RWPE1 (cell line): ENCODE measurements at regions not wholly inside any gene's neighbourhood (a gene's known extent, or its start where the extent isn't known, plus 50 kb on each side); places are given as distances from the start of the nearest gene placed in this dataset.

ENCODE experiments used
- CTCF ChIA-PET: fragments of 350-600 bp; sonication (Branson Sonifier 250); formaldehyde crosslinking; extraction: SDS; loops from one replicate; lab custom pipeline; 2021; lab: Yijun Ruan, JAX
- POLR2A ChIA-PET: fragments of 400-600 bp; formaldehyde crosslinking; extraction: SDS; loops from one replicate; lab custom pipeline; 2020; ENCODE audit warnings: antibody characterized with exemption; ENCODE audit not compliant: low non-redundant PET; lab: Yijun Ruan, JAX
- DNase-seq: peaks from one replicate; pipeline ENCODE4 v3.0.0; 2012; ENCODE audit warnings: low spot score
- H3K27ac ChIP-seq: fragments of 450-650 bp; 2 replicates; pipeline ENCODE4 v1.5.1; 2017
- TF ChIP-seq, protein P1 (sequence below): fragments of 450-650 bp; conservative IDR thresholded peaks from 2 replicates; pipeline ENCODE4 v1.5.1; 2017; ENCODE audit warnings: low read depth, mild to moderate bottlenecking

GRCh38 chr2:7392076-7392787, 475.0 kb downstream of the RNF144A start:
- CTCF ChIA-PET = interaction anchor here (0.6 kb wide), 2 partner anchors 228 to 1535 kb away, joined by 3 read pairs; no protein-coding TSS in a partner anchor
- TF ChIP-seq, protein P1, sequence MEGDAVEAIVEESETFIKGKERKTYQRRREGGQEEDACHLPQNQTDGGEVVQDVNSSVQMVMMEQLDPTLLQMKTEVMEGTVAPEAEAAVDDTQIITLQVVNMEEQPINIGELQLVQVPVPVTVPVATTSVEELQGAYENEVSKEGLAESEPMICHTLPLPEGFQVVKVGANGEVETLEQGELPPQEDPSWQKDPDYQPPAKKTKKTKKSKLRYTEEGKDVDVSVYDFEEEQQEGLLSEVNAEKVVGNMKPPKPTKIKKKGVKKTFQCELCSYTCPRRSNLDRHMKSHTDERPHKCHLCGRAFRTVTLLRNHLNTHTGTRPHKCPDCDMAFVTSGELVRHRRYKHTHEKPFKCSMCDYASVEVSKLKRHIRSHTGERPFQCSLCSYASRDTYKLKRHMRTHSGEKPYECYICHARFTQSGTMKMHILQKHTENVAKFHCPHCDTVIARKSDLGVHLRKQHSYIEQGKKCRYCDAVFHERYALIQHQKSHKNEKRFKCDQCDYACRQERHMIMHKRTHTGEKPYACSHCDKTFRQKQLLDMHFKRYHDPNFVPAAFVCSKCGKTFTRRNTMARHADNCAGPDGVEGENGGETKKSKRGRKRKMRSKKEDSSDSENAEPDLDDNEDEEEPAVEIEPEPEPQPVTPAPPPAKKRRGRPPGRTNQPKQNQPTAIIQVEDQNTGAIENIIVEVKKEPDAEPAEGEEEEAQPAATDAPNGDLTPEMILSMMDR = no peak
- POLR2A ChIA-PET = no interaction called here
- peak; percentile 8 for DNase-seq
- no peak overlapping the region for H3K27ac ChIP-seq

DNA sequence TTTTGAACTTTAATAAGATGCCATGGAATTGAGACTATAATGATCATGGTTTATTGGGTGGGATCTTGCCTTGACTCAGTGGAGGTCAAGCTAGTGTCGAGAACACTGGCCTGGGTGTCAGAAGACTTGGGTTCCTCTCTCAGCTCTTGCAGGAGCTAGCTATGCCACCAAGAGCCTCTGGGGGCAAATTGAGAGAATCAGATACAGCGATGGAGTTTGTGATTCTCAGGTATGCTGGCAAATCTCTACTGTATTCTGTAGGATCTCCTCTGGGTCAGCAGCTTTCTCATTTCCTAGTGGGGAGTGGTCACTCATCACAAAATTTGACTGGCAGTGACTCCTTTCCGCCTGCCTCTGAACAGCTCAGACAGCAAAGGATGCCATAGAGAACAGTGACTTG, 477.0 kb downstream of the RNF144A start:
- CTCF ChIA-PET = no interaction called here
- POLR2A ChIA-PET = no interaction called here

GRCh38 chr2:7400628-7401027, 483.4 kb downstream of the RNF144A start:
- TF ChIP-seq, protein P1 = no peak
- no peak for DNase-seq
- H3K27ac ChIP-seq = no peak overlapping the region
- ChIA-PET CTCF (no interaction called here), POLR2A (no interaction called here)

More for the DNA sequence above, 477.0 kb downstream of the RNF144A start:
- TF ChIP-seq, protein P1 = no peak
- no peak overlapping the region for H3K27ac ChIP-seq
- no peak for DNase-seq

DNA sequence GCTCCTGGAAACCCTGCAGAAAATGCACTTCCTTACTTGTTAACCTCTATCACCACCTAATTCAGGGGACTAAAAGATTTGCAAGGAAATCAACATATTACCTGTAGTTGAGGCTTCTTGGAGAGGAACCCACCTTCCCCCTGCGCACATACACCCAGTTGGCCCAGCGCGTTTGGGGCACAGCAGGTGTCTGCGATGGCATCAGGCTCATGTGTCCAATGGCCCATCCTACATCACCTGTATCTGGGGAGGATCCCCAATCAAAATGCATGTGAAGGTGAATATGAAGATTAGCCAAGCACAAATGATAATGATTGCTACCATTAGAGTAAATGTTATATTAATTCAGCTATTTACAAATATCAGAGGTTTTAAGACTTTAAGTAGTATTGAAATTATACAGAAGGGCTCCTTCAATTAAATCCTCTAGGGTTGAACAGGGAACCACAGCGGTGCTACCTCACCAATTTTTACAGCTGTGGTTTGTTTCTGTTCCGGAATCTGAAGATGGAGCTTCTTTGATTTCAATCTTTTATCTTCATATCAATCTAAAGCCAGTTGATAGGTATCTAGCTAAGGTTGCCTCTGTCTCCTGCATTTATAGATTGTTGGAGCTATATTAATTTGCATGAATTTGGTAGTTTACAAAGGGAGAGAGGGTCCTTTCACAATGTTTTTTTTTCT, 486.0 kb downstream of the RNF144A start:
- CTCF ChIA-PET = no interaction called here
- DNase-seq = no peak
- H3K27ac ChIP-seq = no peak overlapping the region
- TF ChIP-seq, protein P1 = no peak
- POLR2A ChIA-PET = no interaction called here

- TF ChIP-seq, protein P1 = no peak
These were observed 488.9 kb downstream of the RNF144A start for GRCh38 chr2:7405861-7406715.

DNA sequence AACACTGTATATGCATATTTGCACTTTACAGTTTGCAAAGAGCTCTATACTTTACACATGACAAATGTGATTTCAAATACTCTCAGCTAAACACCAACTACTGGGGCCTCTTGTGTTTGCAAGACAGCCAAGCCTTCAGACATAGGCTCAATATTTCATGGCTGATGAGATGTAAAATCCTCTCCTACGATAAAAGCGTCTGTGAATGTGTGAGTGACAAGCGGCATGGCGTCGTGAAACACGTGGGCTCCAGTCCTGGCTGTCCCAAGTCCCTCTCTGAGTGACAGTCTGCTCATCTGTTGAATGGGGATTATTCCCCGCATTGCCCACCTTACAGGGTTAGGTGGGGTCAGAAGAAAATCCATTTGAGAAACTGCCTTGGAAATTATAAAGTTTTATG, 489.8 kb downstream of the RNF144A start:
- ChIA-PET POLR2A (no interaction called here), CTCF (no interaction called here)
- DNase-seq = no peak
- TF ChIP-seq, protein P1 = no peak
- H3K27ac ChIP-seq = no peak overlapping the region

More at GRCh38 chr2:7405861-7406715, 488.9 kb downstream of the RNF144A start:
- DNase-seq = no peak
- ChIA-PET CTCF (no interaction called here), POLR2A (no interaction called here)
- no peak overlapping the region for H3K27ac ChIP-seq
